GM21717 (cell line): ENCODE measurements at regions not wholly inside any gene's neighbourhood (a gene's known extent, or its start where the extent isn't known, plus 50 kb on each side); places are given as distances from the start of the nearest gene placed in this dataset.

ENCODE experiments used
- ATAC-seq: cut with Tn5 transposase; IDR thresholded peaks from one replicate; pipeline ENCODE4 v1.9.1; 2021; ENCODE audit warnings: mild to moderate bottlenecking, moderate library complexity; ENCODE audit not compliant: unreplicated experiment

- no peak for ATAC-seq
These were observed 54.8 kb upstream of the ATP2C1 start for GRCh38 chr3:130838898-130839600.

GRCh38 chr3:130839813-130840212 lies 54.1 kb upstream of the ATP2C1 start:
- ATAC-seq, result peak; percentile 72

GRCh38 chr3:130841357-130841756 lies 52.5 kb upstream of the ATP2C1 start:
- no peak for ATAC-seq

- ATAC-seq, result no peak
These were observed 50.4 kb upstream of the ATP2C1 start for GRCh38 chr3:130843441-130843840.
